ENCODE measurements at regions not wholly inside any gene's neighbourhood (a gene's known extent, or its start where the extent isn't known, plus 50 kb on each side); places are given as distances from the start of the nearest gene placed in this dataset.

GRCh38 chr5:98529321-98529720, 244.1 kb upstream of the RGMB start:
- TF ChIP-seq CTCF (IDR thresholded peaks at IDR 0.05; ENCODE audit: insufficient read depth, low read length) (no peak), SPI1 (IDR thresholded peaks at IDR 0.05; ENCODE audit: borderline replicate concordance, low read depth) (no peak), GABPA (IDR thresholded peaks at IDR 0.05; ENCODE audit: low read depth) (no peak)
